ENCODE measurements at regions not wholly inside any gene's neighbourhood (a gene's known extent, or its start where the extent isn't known, plus 50 kb on each side); places are given as distances from the start of the nearest gene placed in this dataset.

DNA sequence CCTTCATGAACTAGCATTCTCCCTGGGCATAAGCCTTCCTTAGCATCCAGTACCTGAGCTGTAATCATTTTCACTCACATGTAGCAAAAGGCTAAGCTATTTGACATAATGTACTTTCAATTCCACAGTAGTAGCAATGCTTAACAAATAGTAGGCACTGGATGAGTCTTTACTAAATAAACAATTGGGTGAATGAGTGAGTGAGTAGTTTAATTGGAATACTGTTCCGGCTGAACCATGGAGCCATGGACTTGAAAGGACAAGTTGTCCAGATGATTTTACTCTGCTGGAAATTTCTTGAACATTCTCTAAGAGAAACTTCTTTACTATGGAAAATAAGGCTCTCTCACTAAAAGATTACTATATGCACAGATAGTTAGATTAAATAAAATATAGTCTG lies 159.3 kb downstream of the FAM47B start:
- H3K36me3 ChIP-seq: no peaks in the 10 kb centered on the region
- H3K9me3 ChIP-seq: no peaks in the 10 kb centered on the region
- TF ChIP-seq, protein P1, sequence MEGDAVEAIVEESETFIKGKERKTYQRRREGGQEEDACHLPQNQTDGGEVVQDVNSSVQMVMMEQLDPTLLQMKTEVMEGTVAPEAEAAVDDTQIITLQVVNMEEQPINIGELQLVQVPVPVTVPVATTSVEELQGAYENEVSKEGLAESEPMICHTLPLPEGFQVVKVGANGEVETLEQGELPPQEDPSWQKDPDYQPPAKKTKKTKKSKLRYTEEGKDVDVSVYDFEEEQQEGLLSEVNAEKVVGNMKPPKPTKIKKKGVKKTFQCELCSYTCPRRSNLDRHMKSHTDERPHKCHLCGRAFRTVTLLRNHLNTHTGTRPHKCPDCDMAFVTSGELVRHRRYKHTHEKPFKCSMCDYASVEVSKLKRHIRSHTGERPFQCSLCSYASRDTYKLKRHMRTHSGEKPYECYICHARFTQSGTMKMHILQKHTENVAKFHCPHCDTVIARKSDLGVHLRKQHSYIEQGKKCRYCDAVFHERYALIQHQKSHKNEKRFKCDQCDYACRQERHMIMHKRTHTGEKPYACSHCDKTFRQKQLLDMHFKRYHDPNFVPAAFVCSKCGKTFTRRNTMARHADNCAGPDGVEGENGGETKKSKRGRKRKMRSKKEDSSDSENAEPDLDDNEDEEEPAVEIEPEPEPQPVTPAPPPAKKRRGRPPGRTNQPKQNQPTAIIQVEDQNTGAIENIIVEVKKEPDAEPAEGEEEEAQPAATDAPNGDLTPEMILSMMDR (IDR thresholded peaks at IDR 0.05): no peak
- 84 to 100% methylated on average over 1 of the region's 1 CpG for WGBS, 2 donors
- H3K27me3 ChIP-seq: no peaks in the 10 kb centered on the region
- DNase-seq (no peak), ATAC-seq (no peak)
- no peak overlapping the region for H3K27ac ChIP-seq
- no peaks in the 10 kb centered on the region for H3K4me1 ChIP-seq
- no peak overlapping the region for H3K4me3 ChIP-seq
- intact Hi-C loops (cut with DNase I): no loop called here

DNA sequence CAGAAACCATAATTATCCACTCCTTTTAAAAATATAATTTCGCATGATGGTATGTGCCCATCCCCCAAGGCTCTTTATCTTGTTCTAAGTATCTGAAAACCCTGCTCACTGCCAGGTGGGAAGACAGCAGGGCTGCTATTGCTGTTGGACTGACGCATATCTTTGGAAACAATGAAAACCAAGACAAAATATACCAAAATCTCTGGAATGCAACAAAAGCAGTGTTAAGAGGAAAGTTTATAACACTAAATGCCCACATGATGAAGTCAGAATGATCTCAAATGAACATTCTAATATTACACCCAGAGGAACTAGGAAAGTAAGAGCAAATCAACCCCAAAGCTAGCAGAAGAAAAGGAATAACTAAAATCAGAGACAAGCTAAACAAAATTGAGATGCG lies 162.0 kb downstream of the FAM47B start:
- DNase-seq (no peak), ATAC-seq (no peak)
- WGBS, 2 donors: 78 to 92% methylated on average over 3 of the region's 3 CpGs
- Histone ChIP-seq H3K27ac (no peak overlapping the region), H3K27me3 (no peaks in the 10 kb centered on the region), H3K9me3 (no peaks in the 10 kb centered on the region), H3K4me1 (no peaks in the 10 kb centered on the region), H3K36me3 (no peaks in the 10 kb centered on the region), H3K4me3 (no peak overlapping the region)
- TF ChIP-seq, protein P1 (IDR thresholded peaks at IDR 0.05): no peak
- intact Hi-C loops (cut with DNase I): no loop called here

DNA sequence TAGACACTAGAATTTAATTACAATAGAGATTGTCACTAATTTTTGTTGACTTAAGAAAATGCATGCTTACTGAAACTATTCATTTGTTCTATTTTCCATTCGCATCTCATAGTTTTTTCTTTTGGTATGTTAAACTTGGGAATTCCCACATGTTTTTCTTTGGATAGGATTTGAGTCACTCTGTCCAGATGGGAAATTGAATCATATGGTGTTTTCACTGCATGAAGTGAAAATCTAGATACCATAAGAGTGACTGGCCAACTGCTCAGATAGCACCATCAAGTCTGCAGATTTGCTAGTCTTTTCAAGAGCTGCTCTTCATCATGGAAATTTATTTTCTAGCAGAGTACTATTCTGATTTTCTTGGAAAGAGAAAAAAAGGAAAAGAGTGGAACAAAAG lies 172.6 kb downstream of the FAM47B start:
- peaks cover 0 to 19% (median 0%) of the 10 kb centered on the region in 11 donors for H3K9me3 ChIP-seq
- no peaks in the 10 kb centered on the region for H3K27me3 ChIP-seq
- DNase-seq (no peak), ATAC-seq (no peak)
- no peak overlapping the region for H3K4me3 ChIP-seq
- TF ChIP-seq, protein P1 (IDR thresholded peaks at IDR 0.05): no peak
- intact Hi-C loops (cut with DNase I): no loop called here
- WGBS, 2 donors: 66 to 83% methylated on average over 1 of the region's 1 CpG
- H3K36me3 ChIP-seq: no peaks in the 10 kb centered on the region
- no peak overlapping the region for H3K27ac ChIP-seq
- H3K4me1 ChIP-seq: no peaks in the 10 kb centered on the region

DNA sequence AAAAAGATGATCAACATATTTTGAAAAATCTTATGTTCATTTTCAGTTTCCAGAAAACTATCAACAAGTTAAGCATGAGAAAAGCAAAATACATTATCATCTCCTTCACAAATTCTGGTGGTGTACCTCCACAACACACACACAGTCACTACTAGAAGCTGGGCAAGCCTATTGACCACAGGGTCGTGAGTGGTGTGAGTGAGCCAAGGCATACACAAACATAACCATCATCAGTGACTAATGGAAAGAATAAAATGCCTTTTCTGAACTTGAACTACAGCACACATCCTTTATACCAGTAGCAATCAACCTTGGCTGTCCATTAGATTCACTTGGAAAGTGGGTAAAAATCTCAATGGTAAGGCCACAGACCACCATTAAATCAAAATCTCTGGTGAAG lies 180.2 kb downstream of the FAM47B start:
- DNase-seq: no peak
- Histone ChIP-seq H3K36me3 (no peaks in the 10 kb centered on the region), H3K9me3 (no peaks in the 10 kb centered on the region), H3K27ac (no peak overlapping the region), H3K27me3 (no peaks in the 10 kb centered on the region), H3K4me1 (no peaks in the 10 kb centered on the region), H3K4me3 (no peak overlapping the region)
- no peak for ATAC-seq
- intact Hi-C loops (cut with DNase I): no loop called here
- WGBS, 2 donors: 73 to 94% methylated on average over 1 of the region's 1 CpG
- TF ChIP-seq, protein P1 (IDR thresholded peaks at IDR 0.05): no peak

DNA sequence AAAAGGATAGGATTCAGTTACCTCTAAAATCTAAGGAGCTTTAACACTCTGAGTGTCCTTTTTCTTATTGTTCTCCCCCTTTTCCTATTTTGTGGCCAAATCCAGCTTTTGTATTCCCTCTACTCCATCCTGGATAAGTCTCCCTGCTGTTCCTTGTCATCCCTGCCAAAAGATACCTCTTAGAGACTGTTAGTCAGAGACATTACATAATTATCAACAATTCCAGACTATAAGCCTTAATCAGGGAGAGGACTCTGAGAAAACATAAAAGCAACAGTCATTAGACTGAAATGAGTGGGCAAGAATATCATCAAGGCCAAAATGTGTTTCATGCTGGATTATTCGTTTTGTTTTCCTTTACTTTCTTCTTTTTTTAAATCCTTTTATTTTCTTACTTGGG lies 206.9 kb downstream of the FAM47B start:
- no peaks in the 10 kb centered on the region for H3K36me3 ChIP-seq
- H3K27ac ChIP-seq: no peak overlapping the region
- intact Hi-C loops (cut with DNase I): no loop called here
- DNase-seq (no peak), ATAC-seq (no peak)
- no peak overlapping the region for H3K4me3 ChIP-seq
- H3K9me3 ChIP-seq: no peaks in the 10 kb centered on the region
- H3K27me3 ChIP-seq: no peaks in the 10 kb centered on the region
- 74 to 78% methylated on average over 1 of the region's 1 CpG for WGBS, 2 donors
- TF ChIP-seq, protein P1 (IDR thresholded peaks at IDR 0.05): no peak
- no peaks in the 10 kb centered on the region for H3K4me1 ChIP-seq

Measured in heart right ventricle (tissue), 16 donors.